SHP77 (cell line): ENCODE measurements at regions not wholly inside any gene's neighbourhood (a gene's known extent, or its start where the extent isn't known, plus 50 kb on each side); places are given as distances from the start of the nearest gene placed in this dataset.
"Not testable (repeated sequence)": the region's sequence is repeated elsewhere in the genome, so short reads cannot be mapped to it uniquely, and the experiment has no call there.

Experiments used
- DNase-seq, 2 experiments: peaks; one replicate each; lab custom pipeline; 2025; lab: John Stamatoyannopoulos, UW

- DNase-seq: no peak
Measured at GRCh38 chr12:126907900-126908764, 1358.8 kb upstream of the TMEM132C start.

- DNase-seq: no peak
Measured at GRCh38 chr12:126908765-126909142, 1358.2 kb upstream of the TMEM132C start.

DNA sequence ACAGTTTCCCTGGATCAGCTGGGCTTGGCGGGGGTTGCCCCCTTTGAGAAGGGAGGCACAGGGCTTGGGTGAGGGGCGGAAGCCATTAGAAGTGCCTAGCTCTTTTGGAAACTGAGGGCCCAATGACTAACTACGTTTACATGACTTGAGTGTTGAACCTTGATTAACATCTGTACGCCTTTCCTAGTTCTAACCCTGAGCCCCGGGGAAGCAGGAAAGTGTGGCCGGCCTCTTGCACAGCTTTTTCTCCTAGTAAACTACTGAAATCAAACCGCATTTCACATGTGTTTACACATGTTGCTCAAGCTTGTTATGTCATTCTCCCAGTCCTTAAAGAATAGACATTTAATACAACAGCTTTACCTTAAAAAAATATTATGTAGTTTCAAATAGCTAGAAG, 1356.4 kb upstream of the TMEM132C start:
- no peak for DNase-seq

GRCh38 chr12:126912111-126912510, 1354.9 kb upstream of the TMEM132C start:
- no peak for DNase-seq

- DNase-seq: no peak
Measured at GRCh38 chr12:126914170-126914793, 1352.7 kb upstream of the TMEM132C start.

DNA sequence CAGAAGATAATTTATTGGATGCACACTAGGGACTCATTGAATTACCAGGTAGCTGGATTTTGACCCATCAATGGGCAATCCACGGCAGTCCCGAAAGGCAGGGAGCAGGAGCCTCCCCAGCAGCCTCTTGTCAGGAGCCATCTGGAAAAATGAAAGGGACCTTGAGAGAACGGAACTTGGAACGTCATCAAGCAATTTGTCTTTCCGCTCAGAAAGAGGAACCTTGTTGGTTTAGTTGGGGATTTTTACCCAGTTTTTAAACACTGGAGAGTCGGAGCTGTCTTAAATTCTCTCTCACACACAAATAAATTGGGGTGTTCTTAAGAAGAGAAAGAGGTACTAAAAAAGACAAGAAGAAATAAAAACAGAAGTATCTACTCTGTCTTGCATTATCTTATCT, 1351.7 kb upstream of the TMEM132C start:
- no peak for DNase-seq

DNA sequence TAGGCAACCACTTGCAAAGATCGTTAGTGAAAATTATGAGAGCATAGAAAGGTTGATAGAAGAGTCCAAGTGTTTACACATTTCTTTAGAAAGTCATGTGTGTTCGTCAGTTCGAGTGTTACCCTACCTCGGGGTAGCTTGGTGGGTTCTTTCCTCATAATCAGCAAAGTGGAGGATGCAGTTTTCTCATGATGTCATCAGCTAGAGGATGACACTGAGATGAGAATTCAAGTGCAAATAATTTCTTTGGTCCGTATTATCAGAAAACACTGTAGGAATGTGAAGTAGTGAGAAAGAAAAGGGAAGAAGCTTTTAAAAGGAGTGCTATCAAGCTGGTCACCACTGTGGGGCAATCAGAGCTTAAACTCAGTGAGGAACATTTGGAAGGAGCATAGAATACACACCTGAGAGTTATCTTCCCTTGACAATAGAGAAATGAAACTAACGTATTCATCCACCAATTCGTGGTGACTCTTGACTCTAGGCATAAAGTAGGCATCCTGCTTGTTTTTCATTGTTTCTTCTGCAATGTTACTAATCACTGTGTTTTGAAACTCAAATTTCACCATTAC, 1340.9 kb upstream of the TMEM132C start:
- DNase-seq: no peak

DNA sequence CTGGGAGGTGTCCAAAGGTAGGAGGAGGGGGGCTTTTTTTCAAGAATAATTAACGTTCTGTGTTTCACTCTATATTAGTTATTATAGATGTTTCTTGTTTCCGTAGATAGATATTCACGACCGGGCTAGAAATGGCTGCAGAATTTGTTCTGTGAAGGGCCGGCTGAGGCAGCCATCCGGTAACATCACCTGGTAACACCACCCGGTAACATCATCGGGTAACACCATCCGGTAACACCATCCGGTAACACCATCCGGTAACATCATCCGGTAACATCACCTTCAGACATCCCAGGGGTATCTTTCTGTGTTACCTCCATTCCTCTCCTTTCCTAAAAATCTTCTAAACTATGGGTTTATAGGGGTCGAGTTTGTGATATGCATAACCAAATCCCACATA, 1336.7 kb upstream of the TMEM132C start:
- no peak for DNase-seq

DNA sequence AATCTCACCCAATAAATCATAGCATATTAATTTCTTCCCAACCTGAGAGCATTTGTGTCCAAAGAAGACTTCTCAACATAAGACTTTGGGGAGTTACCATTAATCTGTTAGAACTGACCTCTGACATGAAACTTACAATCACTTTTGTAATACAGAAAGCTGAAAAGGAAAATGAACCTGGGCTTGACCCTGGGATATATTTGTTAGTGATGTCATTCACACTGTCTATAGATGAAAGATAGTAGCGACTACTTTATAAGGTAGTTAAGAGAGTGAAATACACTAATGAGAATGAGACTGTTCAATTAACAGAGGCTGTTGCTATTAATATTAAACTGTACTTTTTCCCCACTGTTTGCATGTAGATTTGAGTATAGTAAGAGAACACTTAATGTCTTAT, 1334.8 kb upstream of the TMEM132C start:
- no peak for DNase-seq

DNA sequence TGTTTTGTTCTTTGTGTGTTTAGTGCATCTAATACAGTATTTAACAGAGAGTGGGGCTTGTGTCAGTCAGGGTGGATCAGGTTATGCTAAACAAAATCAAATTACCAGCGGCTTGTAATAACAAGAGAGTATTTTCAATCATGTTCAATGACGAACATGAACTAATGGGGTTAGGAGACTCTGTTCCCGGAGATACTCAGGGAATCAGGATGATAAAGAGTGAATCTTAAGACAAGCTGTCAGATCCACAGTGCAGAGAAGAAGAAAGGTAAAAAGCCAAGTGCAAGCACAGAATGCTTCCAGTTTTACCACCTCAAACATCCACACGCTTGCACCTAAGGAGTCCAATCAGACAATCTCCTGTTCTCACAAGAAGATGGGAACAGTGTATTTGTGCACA, 1331.5 kb upstream of the TMEM132C start:
- no peak for DNase-seq

DNA sequence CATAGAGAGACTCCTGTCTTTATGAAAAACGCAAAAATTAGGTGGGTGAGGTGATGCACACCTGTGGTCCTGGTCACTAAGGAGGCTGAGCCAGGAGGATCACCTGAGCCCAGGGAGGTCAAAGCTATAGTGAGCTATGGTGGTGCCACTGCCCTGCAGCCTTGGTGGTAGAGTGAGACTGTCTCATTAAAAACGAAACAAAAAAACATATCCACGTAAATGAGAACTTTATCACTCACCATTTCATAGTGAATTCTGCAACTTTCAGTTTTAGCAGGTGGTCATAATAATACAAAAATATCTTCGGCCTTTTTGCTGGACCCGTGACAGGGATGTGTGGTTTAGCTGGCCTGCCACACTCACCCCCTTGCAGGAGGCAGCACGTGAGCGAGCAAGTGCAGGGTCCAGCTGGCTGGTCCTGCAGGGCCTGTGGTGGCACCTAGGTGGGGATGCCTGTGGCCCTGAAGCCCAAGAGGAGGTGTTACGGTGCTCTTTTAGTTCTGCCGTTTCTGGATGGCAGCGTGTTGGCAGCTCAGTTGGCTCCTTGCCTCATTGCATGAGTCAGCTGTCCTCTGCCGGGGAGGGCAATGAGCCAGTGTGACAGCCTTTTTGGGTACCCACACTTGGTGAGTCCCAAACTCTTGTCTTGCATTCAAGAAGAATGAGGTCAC, 1330.7 kb upstream of the TMEM132C start:
- DNase-seq: peak; percentile 31 to 79

GRCh38 chr12:126937431-126937830, 1329.5 kb upstream of the TMEM132C start:
- no peak for DNase-seq

DNA sequence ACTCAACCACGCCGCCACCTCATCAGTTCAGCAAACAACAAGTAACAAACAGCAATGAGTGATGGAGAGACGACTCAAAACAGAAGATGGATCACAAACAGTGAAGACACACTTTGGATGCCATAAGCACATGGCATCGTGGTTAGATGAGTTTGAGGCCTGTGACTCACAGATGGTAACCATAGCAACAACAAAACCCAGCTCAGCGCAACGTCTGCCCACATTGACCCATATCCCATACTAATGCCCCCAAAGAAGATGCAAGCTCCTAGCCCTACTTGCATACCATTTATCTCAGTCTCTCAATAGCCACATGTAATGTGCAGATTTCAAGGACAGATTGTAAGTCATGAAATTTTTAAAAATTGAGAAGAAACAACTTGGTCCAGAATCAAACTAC, 1322.3 kb upstream of the TMEM132C start:
- no peak for DNase-seq

- not testable (repeated sequence) for DNase-seq
Measured at GRCh38 chr12:126946958-126947357, 1320.0 kb upstream of the TMEM132C start.

DNA sequence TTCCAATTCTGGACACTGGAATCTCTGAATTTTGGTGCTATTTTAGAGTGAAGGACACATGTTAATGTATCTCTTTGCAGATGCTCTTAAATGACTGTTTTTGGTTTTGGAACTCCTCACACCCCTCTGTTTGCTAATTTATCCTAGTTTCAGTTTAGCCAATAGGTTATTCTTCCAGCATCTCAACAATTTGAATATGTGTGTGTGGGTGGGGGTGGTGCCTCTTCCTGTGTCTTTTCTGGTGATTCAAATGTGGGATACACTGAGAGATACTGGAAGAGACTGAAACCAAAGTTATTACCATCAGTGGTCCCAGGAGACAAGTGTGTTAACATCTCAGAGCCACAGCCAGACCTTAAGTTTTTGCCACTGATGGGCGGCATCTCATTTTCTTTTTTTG, 1317.4 kb upstream of the TMEM132C start:
- no peak for DNase-seq

- DNase-seq: no peak
Measured at GRCh38 chr12:126950266-126950665, 1316.7 kb upstream of the TMEM132C start.

- no peak for DNase-seq
Measured at GRCh38 chr12:126952096-126953007, 1314.6 kb upstream of the TMEM132C start.

GRCh38 chr12:126953365-126953889, 1313.5 kb upstream of the TMEM132C start:
- DNase-seq: no peak

- no peak for DNase-seq
Measured at GRCh38 chr12:126960221-126960620, 1306.7 kb upstream of the TMEM132C start.

DNA sequence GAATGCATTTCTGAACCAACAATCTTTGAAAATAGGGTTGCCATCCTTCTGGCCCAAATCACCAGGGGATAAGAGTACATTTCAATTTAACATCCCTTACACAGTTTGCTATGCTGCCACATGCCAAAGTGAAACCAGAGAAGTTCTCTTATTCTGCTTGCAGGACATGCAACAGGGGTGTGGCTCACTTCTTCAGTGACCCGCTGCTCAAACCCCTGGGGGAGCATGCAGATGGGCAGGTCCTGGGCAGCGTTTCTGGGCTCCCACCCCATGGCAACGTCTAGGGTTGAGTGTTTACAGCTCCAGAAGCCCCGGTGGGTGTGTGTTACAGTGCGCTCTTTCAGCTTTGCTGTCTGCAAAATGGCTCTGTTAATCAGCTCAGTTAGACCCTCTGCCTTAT, 1306.3 kb upstream of the TMEM132C start:
- DNase-seq: no peak

DNA sequence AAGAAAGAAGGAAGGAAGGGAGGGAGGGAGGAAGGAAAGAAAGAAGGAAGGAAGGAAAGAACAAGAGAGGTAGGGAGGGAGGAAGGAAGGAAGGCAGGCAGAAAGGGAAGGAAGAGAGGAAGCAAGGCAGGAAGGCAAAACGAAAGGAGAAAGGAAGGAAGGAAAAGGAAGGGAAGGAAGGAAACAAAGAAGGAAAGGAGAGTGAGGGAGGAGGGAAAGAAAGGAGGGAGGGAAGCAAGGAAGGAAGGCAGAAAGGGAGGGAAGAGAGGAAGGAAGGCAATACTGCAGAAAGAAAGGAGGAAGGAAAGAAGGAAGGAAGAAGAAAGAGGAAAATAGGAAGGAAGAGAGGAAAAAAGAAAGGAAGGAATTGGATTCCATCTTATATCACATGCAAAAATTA, 1303.1 kb upstream of the TMEM132C start:
- DNase-seq: no peak
